K562 (cell line): ENCODE measurements at regions not wholly inside any gene's neighbourhood (a gene's known extent, or its start where the extent isn't known, plus 50 kb on each side); places are given as distances from the start of the nearest gene placed in this dataset.

Experiments used
- EHMT2 ChIP-seq: fragments of 450-650 bp; IDR thresholded peaks from 2 replicates; pipeline ENCODE4 v1.6.1; 2018; ENCODE audit warnings: antibody characterized with exemption
- ETV5 ChIP-seq: sonication (generic); formaldehyde crosslinking; IDR thresholded peaks from 2 replicates; pipeline ENCODE4 v1.4.0; 2020; ENCODE audit warnings: low read depth, mild to moderate bottlenecking, missing genetic modification reagents
- FOXA3 ChIP-seq, 2 experiments: fragments of 450-650 bp in 1 of 2; sonication (generic) in 1 of 2; formaldehyde crosslinking; IDR thresholded peaks in 1 of 2; conservative IDR thresholded peaks in 1 of 2; 2 replicates each; pipeline versions ENCODE4 v1.4.0 to v1.8.0; 2020 to 2022; ENCODE audit warnings: mild to moderate bottlenecking in 2 of 2, missing genetic modification reagents in 1 of 2
- JUNB ChIP-seq: fragments of 450-650 bp; formaldehyde crosslinking; conservative IDR thresholded peaks from 2 replicates; pipeline ENCODE4 v1.4.0; 2020; ENCODE audit warnings: mild to moderate bottlenecking
- PHB2 ChIP-seq: fragments of 450-650 bp; IDR thresholded peaks from 2 replicates; pipeline ENCODE4 v1.6.1; 2017; ENCODE audit warnings: low read depth
- POLR2AphosphoS5 ChIP-seq: IDR thresholded peaks from 2 replicates; pipeline ENCODE4 v1.6.1; 2011; ENCODE audit warnings: mild to moderate bottlenecking, low read depth, low read length, moderate library complexity; ENCODE audit not compliant: control insufficient read depth, insufficient read depth
- ZNF263 ChIP-seq: sonication (generic); formaldehyde crosslinking; IDR thresholded peaks from 2 replicates; pipeline ENCODE4 v1.8.0; 2022; ENCODE audit warnings: mild to moderate bottlenecking, missing genetic modification reagents, borderline replicate concordance
- TF ChIP-seq, protein P1 (sequence below), 3 experiments: IDR thresholded peaks in 2 of 3; conservative IDR thresholded peaks in 1 of 3; 2 replicates each; pipeline ENCODE4 v1.5.1; 2011 to 2012; ENCODE audit warnings: low read length in 3 of 3, mild to moderate bottlenecking in 3 of 3, control low read depth in 2 of 3, improper control_type of control experiment in 1 of 3, inconsistent platforms in 1 of 3, low read depth in 1 of 3, mixed read lengths in 1 of 3, moderate library complexity in 1 of 3; ENCODE audit not compliant: insufficient read depth in 2 of 3
- TF ChIP-seq, protein P2 (sequence below): sonication (generic); formaldehyde crosslinking; IDR thresholded peaks from 2 replicates; pipeline ENCODE4 v1.8.1; 2022; ENCODE audit warnings: missing genetic modification reagents

DNA sequence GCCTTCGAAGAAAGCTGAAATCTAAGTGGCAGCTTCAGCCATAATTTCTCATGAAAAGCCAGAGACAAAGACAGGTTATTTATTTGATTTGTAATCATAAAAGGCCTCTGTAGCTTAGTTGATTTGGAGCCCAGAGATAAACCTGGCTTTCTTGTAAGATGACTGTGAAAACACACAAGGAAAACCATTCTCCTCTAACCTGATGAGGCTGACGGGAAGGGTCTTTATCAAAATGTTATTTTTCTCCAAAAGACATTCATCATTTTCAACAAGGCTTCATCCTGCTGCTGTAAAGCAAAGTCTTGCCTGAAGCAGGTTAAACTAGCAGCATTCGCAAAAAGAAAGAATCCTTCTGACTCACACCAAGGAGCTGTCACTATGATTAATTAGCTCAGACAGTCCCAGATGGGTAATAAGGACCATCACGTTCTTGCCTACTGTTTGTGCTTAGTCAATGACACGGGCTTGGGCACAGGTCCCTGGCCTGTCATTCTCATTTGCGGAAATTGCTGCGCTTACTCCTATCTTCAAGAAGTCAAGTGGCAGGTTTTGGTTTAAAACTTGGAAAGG, 286.6 kb downstream of the C12orf75 start:
- TF ChIP-seq ETV5 (CRISPR knock-in tag) (no peak), FOXA3 (CRISPR knock-in tag; conservative IDR thresholded peaks at IDR 0.05 in 1 of 2, IDR thresholded peaks at IDR 0.05 in 1 of 2) (no peak), EHMT2 (no peak), PHB2 (no peak), JUNB (no peak), POLR2AphosphoS5 (no peak), ZNF263 (CRISPR knock-in tag) (no peak)
- TF ChIP-seq, protein P1, sequence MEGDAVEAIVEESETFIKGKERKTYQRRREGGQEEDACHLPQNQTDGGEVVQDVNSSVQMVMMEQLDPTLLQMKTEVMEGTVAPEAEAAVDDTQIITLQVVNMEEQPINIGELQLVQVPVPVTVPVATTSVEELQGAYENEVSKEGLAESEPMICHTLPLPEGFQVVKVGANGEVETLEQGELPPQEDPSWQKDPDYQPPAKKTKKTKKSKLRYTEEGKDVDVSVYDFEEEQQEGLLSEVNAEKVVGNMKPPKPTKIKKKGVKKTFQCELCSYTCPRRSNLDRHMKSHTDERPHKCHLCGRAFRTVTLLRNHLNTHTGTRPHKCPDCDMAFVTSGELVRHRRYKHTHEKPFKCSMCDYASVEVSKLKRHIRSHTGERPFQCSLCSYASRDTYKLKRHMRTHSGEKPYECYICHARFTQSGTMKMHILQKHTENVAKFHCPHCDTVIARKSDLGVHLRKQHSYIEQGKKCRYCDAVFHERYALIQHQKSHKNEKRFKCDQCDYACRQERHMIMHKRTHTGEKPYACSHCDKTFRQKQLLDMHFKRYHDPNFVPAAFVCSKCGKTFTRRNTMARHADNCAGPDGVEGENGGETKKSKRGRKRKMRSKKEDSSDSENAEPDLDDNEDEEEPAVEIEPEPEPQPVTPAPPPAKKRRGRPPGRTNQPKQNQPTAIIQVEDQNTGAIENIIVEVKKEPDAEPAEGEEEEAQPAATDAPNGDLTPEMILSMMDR (IDR thresholded peaks at IDR 0.05 in 2 of 3, conservative IDR thresholded peaks at IDR 0.05 in 1 of 3; ENCODE audit: insufficient read depth in 2 of 3, low read depth in 1 of 3, low read length in 3 of 3), result no peak
- TF ChIP-seq, protein P2, sequence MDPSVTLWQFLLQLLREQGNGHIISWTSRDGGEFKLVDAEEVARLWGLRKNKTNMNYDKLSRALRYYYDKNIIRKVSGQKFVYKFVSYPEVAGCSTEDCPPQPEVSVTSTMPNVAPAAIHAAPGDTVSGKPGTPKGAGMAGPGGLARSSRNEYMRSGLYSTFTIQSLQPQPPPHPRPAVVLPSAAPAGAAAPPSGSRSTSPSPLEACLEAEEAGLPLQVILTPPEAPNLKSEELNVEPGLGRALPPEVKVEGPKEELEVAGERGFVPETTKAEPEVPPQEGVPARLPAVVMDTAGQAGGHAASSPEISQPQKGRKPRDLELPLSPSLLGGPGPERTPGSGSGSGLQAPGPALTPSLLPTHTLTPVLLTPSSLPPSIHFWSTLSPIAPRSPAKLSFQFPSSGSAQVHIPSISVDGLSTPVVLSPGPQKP, result no peak
